Neural progenitor cell (in vitro differentiated cells): ENCODE measurements at regions not wholly inside any gene's neighbourhood (a gene's known extent, or its start where the extent isn't known, plus 50 kb on each side); places are given as distances from the start of the nearest gene placed in this dataset.

Experiments
- DNase-seq: peaks from one replicate; pipeline ENCODE4 v3.0.0-alpha.2; 2016; ENCODE audit warnings: low spot score
- H2AFZ ChIP-seq: fragments of 200-600 bp; sonication (generic); replicated peaks from 2 replicates; pipeline ENCODE4 v1.6.1; 2016; ENCODE audit warnings: antibody characterized with exemption
- H3F3A ChIP-seq: fragments of 200-600 bp; sonication (generic); 2 replicates; pipeline ENCODE4 v1.6.1; 2016; ENCODE audit warnings: antibody characterized with exemption, low read depth
- H3K27ac ChIP-seq: fragments of 200-600 bp; sonication (generic); 2 replicates; pipeline ENCODE4 v1.5.1; 2016; ENCODE audit warnings: mild to moderate bottlenecking
- H3K27me3 ChIP-seq: fragments of 200-600 bp; sonication (generic); 2 replicates; pipeline ENCODE4 v1.6.1; 2016; ENCODE audit warnings: mild to moderate bottlenecking, moderate library complexity
- H3K36me3 ChIP-seq: fragments of 200-600 bp; sonication (generic); 2 replicates; pipeline ENCODE4 v1.5.1; 2016
- H3K4me1 ChIP-seq: fragments of 200-600 bp; sonication (generic); 2 replicates; pipeline ENCODE4 v1.6.1; 2016; ENCODE audit warnings: mixed run types
- H3K4me2 ChIP-seq: fragments of 200-600 bp; sonication (generic); 2 replicates; pipeline ENCODE4 v1.6.1; 2016
- H3K4me3 ChIP-seq: fragments of 200-600 bp; sonication (generic); 2 replicates; pipeline ENCODE4 v1.5.1; 2016
- H3K79me2 ChIP-seq: fragments of 200-600 bp; sonication (generic); 2 replicates; pipeline ENCODE4 v1.6.1; 2016; ENCODE audit warnings: low read depth
- H3K9ac ChIP-seq: fragments of 200-600 bp; sonication (generic); 2 replicates; pipeline ENCODE4 v1.6.1; 2016
- H3K9me3 ChIP-seq: fragments of 200-600 bp; sonication (generic); 2 replicates; pipeline ENCODE4 v1.5.1; 2016; ENCODE audit warnings: low read depth
- H4K20me1 ChIP-seq: fragments of 200-600 bp; sonication (generic); 2 replicates; pipeline ENCODE4 v1.6.1; 2016; ENCODE audit warnings: low read depth
- H3K27ac Mint-ChIP-seq: 3 replicates; pipeline ENCODE4 v1.8.0; 2021; ENCODE audit warnings: mixed read lengths
- H3K27me3 Mint-ChIP-seq: 2 replicates; pipeline ENCODE4 v1.8.0; 2022; ENCODE audit warnings: low read depth, mild to moderate bottlenecking, inconsistent platforms, moderate library complexity, mixed read lengths; ENCODE audit not compliant: insufficient read depth
- H3K36me3 Mint-ChIP-seq: 3 replicates; pipeline ENCODE4 v1.8.0; 2021; ENCODE audit warnings: mixed read lengths
- H3K4me1 Mint-ChIP-seq: 3 replicates; pipeline ENCODE4 v1.8.0; 2021; ENCODE audit warnings: mixed read lengths
- H3K4me3 Mint-ChIP-seq: 3 replicates; pipeline ENCODE4 v1.8.0; 2021; ENCODE audit warnings: mild to moderate bottlenecking, moderate library complexity, mixed read lengths
- H3K9me3 Mint-ChIP-seq: 3 replicates; pipeline ENCODE4 v1.8.0; 2020; ENCODE audit warnings: mixed read lengths
- CTCF ChIP-seq: fragments of 200-600 bp; sonication (generic); IDR thresholded peaks from 2 replicates; pipeline ENCODE4 v1.5.1; 2017; ENCODE audit warnings: antibody characterized with exemption, mild to moderate bottlenecking
- EZH2 ChIP-seq: fragments of 200-600 bp; sonication (generic); IDR thresholded peaks from 2 replicates; pipeline ENCODE4 v1.6.1; 2017; ENCODE audit warnings: antibody characterized with exemption, mild to moderate bottlenecking, moderate library complexity
- EZH2phosphoT487 ChIP-seq: fragments of 200-600 bp; sonication (generic); IDR thresholded peaks from 2 replicates; pipeline ENCODE4 v1.6.1; 2017; ENCODE audit warnings: antibody characterized with exemption

GRCh38 chr14:54140551-54140950 lies 183.9 kb upstream of the BMP4 start:
- Histone ChIP-seq H3K4me3 (no peak overlapping the region), H3K27me3 (no peaks in the 10 kb centered on the region), H3K4me2 (no peak overlapping the region), H2AFZ (no peak overlapping the region), H3K79me2 (no peaks in the 10 kb centered on the region), H3K36me3 (no peaks in the 10 kb centered on the region), H3F3A (no peaks in the 10 kb centered on the region), H3K4me1 (no peaks in the 10 kb centered on the region), H3K27ac (no peak overlapping the region), H3K9me3 (no peaks in the 10 kb centered on the region), H4K20me1 (no peaks in the 10 kb centered on the region), H3K9ac (no peak overlapping the region)
- Mint-ChIP-seq H3K9me3 (no peaks in the 10 kb centered on the region), H3K27me3 (peaks cover 4% of the 10 kb centered on the region), H3K27ac (no peak overlapping the region), H3K4me1 (peaks cover 3% of the 10 kb centered on the region), H3K36me3 (no peaks in the 10 kb centered on the region), H3K4me3 (no peak overlapping the region)
- TF ChIP-seq EZH2phosphoT487 (no peak), CTCF (no peak), EZH2 (no peak)
- no peak for DNase-seq

DNA sequence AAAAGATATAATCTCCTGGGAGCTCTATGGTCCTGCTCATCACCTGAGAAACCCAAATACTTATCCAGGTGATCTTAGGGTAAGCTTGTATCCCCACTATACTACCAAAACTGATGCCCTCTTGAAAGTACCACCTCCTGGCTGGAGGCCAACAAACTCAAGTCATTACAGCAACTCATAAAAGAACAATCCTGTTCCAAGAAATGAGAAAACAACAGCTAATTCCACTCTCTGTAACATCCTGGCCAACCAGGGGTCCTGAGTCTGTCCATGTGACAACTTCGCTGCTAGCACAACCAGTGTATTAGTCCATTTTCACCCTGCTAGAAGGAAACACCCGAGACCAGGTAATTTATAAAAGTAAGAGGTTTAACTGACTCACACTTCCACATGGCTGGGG lies 190.0 kb upstream of the BMP4 start:
- H3K4me2 ChIP-seq = no peak overlapping the region
- TF ChIP-seq EZH2 = no peak
- no peak for TF ChIP-seq EZH2phosphoT487
- no peak for TF ChIP-seq CTCF
- no peaks in the 10 kb centered on the region for H3K4me1 ChIP-seq
- H3K4me3 Mint-ChIP-seq = no peak overlapping the region
- peaks cover 27% of the 10 kb centered on the region for H3K9me3 Mint-ChIP-seq
- H2AFZ ChIP-seq = no peak overlapping the region
- H3K36me3 ChIP-seq = no peaks in the 10 kb centered on the region
- H3K9ac ChIP-seq = no peak overlapping the region
- peaks cover 10% of the 10 kb centered on the region for H3K9me3 ChIP-seq
- H3K79me2 ChIP-seq = no peaks in the 10 kb centered on the region
- no peaks in the 10 kb centered on the region for H4K20me1 ChIP-seq
- H3K36me3 Mint-ChIP-seq = no peaks in the 10 kb centered on the region
- no peaks in the 10 kb centered on the region for H3K27me3 ChIP-seq
- peaks cover 2% of the 10 kb centered on the region for H3K27me3 Mint-ChIP-seq
- H3F3A ChIP-seq = no peaks in the 10 kb centered on the region
- H3K4me1 Mint-ChIP-seq = no peaks in the 10 kb centered on the region
- H3K4me3 ChIP-seq = no peak overlapping the region
- DNase-seq = no peak
- H3K27ac ChIP-seq = no peak overlapping the region
- no peak overlapping the region for H3K27ac Mint-ChIP-seq

GRCh38 chr14:54147282-54147681 lies 190.7 kb upstream of the BMP4 start:
- Histone ChIP-seq H2AFZ (no peak overlapping the region), H3K4me2 (no peak overlapping the region), H3F3A (no peaks in the 10 kb centered on the region), H4K20me1 (no peaks in the 10 kb centered on the region), H3K4me3 (no peak overlapping the region), H3K27me3 (no peaks in the 10 kb centered on the region), H3K9me3 (peaks cover 10% of the 10 kb centered on the region), H3K27ac (no peak overlapping the region), H3K4me1 (no peaks in the 10 kb centered on the region), H3K9ac (no peak overlapping the region), H3K79me2 (no peaks in the 10 kb centered on the region), H3K36me3 (no peaks in the 10 kb centered on the region)
- peaks cover 2% of the 10 kb centered on the region for H3K27me3 Mint-ChIP-seq
- peaks cover 27% of the 10 kb centered on the region for H3K9me3 Mint-ChIP-seq
- no peaks in the 10 kb centered on the region for H3K4me1 Mint-ChIP-seq
- TF ChIP-seq EZH2phosphoT487 = no peak
- TF ChIP-seq EZH2 = no peak
- TF ChIP-seq CTCF = no peak
- no peak overlapping the region for H3K27ac Mint-ChIP-seq
- no peak overlapping the region for H3K4me3 Mint-ChIP-seq
- H3K36me3 Mint-ChIP-seq = no peaks in the 10 kb centered on the region
- DNase-seq = no peak

- no peak overlapping the region for H3K9ac ChIP-seq
- H2AFZ ChIP-seq = no peak overlapping the region
- H3K9me3 Mint-ChIP-seq = peaks cover 27% of the 10 kb centered on the region
Measured at GRCh38 chr14:54147758-54148157, 191.1 kb upstream of the BMP4 start.

More at GRCh38 chr14:54147758-54148157, 191.1 kb upstream of the BMP4 start:
- TF ChIP-seq CTCF (no peak), EZH2phosphoT487 (no peak), EZH2 (no peak)
- peaks cover 10% of the 10 kb centered on the region for H3K9me3 ChIP-seq
- H3K79me2 ChIP-seq = no peaks in the 10 kb centered on the region
- peaks cover 2% of the 10 kb centered on the region for H3K27me3 Mint-ChIP-seq
- no peak overlapping the region for H3K27ac Mint-ChIP-seq
- H3F3A ChIP-seq = no peaks in the 10 kb centered on the region
- H3K27ac ChIP-seq = no peak overlapping the region
- no peaks in the 10 kb centered on the region for H3K4me1 Mint-ChIP-seq
- DNase-seq = no peak
- no peaks in the 10 kb centered on the region for H3K4me1 ChIP-seq
- H3K36me3 Mint-ChIP-seq = no peaks in the 10 kb centered on the region
- no peaks in the 10 kb centered on the region for H3K27me3 ChIP-seq
- no peak overlapping the region for H3K4me3 ChIP-seq
- H4K20me1 ChIP-seq = no peaks in the 10 kb centered on the region
- H3K36me3 ChIP-seq = no peaks in the 10 kb centered on the region
- no peak overlapping the region for H3K4me3 Mint-ChIP-seq
- H3K4me2 ChIP-seq = no peak overlapping the region
